SK-N-SH treated with all-trans-retinoic acid at 6 μM for 48 hours (cell line): ENCODE measurements at regions not wholly inside any gene's neighbourhood (a gene's known extent, or its start where the extent isn't known, plus 50 kb on each side); places are given as distances from the start of the nearest gene placed in this dataset.

ENCODE experiments used
- ATAC-seq: fragments of 200-7000 bp; cut with Tn5 transposase; 3 replicates; pipeline ENCODE4 v1.9.1; 2020; ENCODE audit warnings: mild to moderate bottlenecking, moderate library complexity
- ARNTL ChIP-seq: fragments of 450-650 bp; formaldehyde crosslinking; IDR thresholded peaks from 2 replicates; pipeline ENCODE4 v1.5.0; 2020; ENCODE audit warnings: low read depth, mild to moderate bottlenecking, moderate library complexity, borderline replicate concordance
- BACH2 ChIP-seq: fragments of 250-450 bp; sonication (Bioruptor Pico); IDR thresholded peaks from 2 replicates; pipeline ENCODE4 v1.9.0; 2021; ENCODE audit warnings: mild to moderate bottlenecking, borderline replicate concordance
- CREB5 ChIP-seq: fragments of 250-450 bp; sonication (Bioruptor Pico); IDR thresholded peaks from 2 replicates; pipeline ENCODE4 v1.5.1; 2020; ENCODE audit warnings: low read depth, mild to moderate bottlenecking, moderate library complexity
- CSDC2 ChIP-seq: fragments of 250-450 bp; sonication (Bioruptor Pico); IDR thresholded peaks from 2 replicates; pipeline ENCODE4 v1.5.0; 2020; ENCODE audit warnings: mild to moderate bottlenecking, moderate library complexity
- ESRRG ChIP-seq: fragments of 250-450 bp; sonication (Bioruptor Pico); IDR thresholded peaks from 2 replicates; pipeline ENCODE4 v1.6.1; 2021; ENCODE audit warnings: mild to moderate bottlenecking
- GLIS3 ChIP-seq: fragments of 250-450 bp; sonication (Bioruptor Pico); IDR thresholded peaks from 2 replicates; pipeline ENCODE4 v1.5.0; 2020; ENCODE audit warnings: mild to moderate bottlenecking, moderate library complexity
- ISL1 ChIP-seq: fragments of 250-450 bp; sonication (Bioruptor Pico); IDR thresholded peaks from 2 replicates; pipeline ENCODE4 v2.1.2; 2022; ENCODE audit warnings: mild to moderate bottlenecking, moderate library complexity
- OSR1 ChIP-seq: fragments of 250-450 bp; sonication (Bioruptor Pico); IDR thresholded peaks from 2 replicates; pipeline ENCODE4 v1.8.0; 2022; ENCODE audit warnings: moderate library complexity, mild to moderate bottlenecking, inconsistent platforms
- PATZ1 ChIP-seq: fragments of 250-450 bp; sonication (Bioruptor Pico); IDR thresholded peaks from 2 replicates; pipeline ENCODE4 v1.8.0; 2020; ENCODE audit warnings: mild to moderate bottlenecking, moderate library complexity, borderline replicate concordance
- PPARA ChIP-seq: fragments of 250-450 bp; sonication (Bioruptor Pico); IDR thresholded peaks from 2 replicates; pipeline ENCODE4 v1.5.0; 2020; ENCODE audit warnings: mild to moderate bottlenecking, borderline replicate concordance
- RARB ChIP-seq: fragments of 250-450 bp; sonication (Bioruptor Pico); IDR thresholded peaks from 2 replicates; pipeline ENCODE4 v1.8.0; 2021; ENCODE audit warnings: mild to moderate bottlenecking, moderate library complexity
- SNAI2 ChIP-seq: fragments of 250-450 bp; sonication (Bioruptor Pico); IDR thresholded peaks from 2 replicates; pipeline ENCODE4 v1.5.0; 2020; ENCODE audit warnings: mild to moderate bottlenecking, moderate library complexity
- TCF4 ChIP-seq: fragments of 250-450 bp; sonication (Bioruptor Pico); IDR thresholded peaks from 2 replicates; pipeline ENCODE4 v1.8.0; 2021; ENCODE audit warnings: mild to moderate bottlenecking, moderate library complexity, borderline replicate concordance
- TOX ChIP-seq: fragments of 250-450 bp; sonication (Bioruptor Pico); IDR thresholded peaks from 2 replicates; pipeline ENCODE4 v1.8.0; 2021; ENCODE audit warnings: mild to moderate bottlenecking, moderate library complexity, borderline replicate concordance
- ZC3H10 ChIP-seq: fragments of 250-450 bp; sonication (Bioruptor Pico); IDR thresholded peaks from 2 replicates; pipeline ENCODE4 v1.5.1; 2021; ENCODE audit warnings: mild to moderate bottlenecking, moderate library complexity
- ZFP3 ChIP-seq: fragments of 250-450 bp; sonication (Bioruptor Pico); IDR thresholded peaks from 2 replicates; pipeline ENCODE4 v1.5.0; 2020; ENCODE audit warnings: mild to moderate bottlenecking, moderate library complexity
- ZFP30 ChIP-seq: fragments of 450-650 bp; formaldehyde crosslinking; IDR thresholded peaks from 2 replicates; pipeline ENCODE4 v1.5.0; 2022; ENCODE audit warnings: mild to moderate bottlenecking, moderate library complexity
- ZNF565 ChIP-seq: fragments of 450-650 bp; formaldehyde crosslinking; conservative IDR thresholded peaks from 2 replicates; pipeline ENCODE4 v1.5.0; 2020; ENCODE audit warnings: low read depth, mild to moderate bottlenecking, moderate library complexity
- ZNF70 ChIP-seq: fragments of 450-650 bp; formaldehyde crosslinking; IDR thresholded peaks from 2 replicates; pipeline ENCODE4 v1.5.0; 2020; ENCODE audit warnings: mild to moderate bottlenecking, moderate library complexity
- TF ChIP-seq, protein P1 (sequence below): fragments of 250-450 bp; sonication (Bioruptor Pico); IDR thresholded peaks from 2 replicates; pipeline ENCODE4 v1.5.1; 2021; ENCODE audit warnings: mild to moderate bottlenecking, moderate library complexity
- TF ChIP-seq, protein P2 (sequence below): fragments of 250-450 bp; sonication (Bioruptor Pico); IDR thresholded peaks from 2 replicates; pipeline ENCODE4 v1.5.0; 2020; ENCODE audit warnings: mild to moderate bottlenecking, moderate library complexity

GRCh38 chr6:132948889-132949288 is 134.5 kb downstream of the RPS12 start:
- ATAC-seq, result no peak
- TF ChIP-seq ZC3H10 (CRISPR knock-in tag), result no peak
- TF ChIP-seq TOX, result no peak
- TF ChIP-seq ZNF565 (CRISPR knock-in tag), result no peak
- TF ChIP-seq, protein P1, sequence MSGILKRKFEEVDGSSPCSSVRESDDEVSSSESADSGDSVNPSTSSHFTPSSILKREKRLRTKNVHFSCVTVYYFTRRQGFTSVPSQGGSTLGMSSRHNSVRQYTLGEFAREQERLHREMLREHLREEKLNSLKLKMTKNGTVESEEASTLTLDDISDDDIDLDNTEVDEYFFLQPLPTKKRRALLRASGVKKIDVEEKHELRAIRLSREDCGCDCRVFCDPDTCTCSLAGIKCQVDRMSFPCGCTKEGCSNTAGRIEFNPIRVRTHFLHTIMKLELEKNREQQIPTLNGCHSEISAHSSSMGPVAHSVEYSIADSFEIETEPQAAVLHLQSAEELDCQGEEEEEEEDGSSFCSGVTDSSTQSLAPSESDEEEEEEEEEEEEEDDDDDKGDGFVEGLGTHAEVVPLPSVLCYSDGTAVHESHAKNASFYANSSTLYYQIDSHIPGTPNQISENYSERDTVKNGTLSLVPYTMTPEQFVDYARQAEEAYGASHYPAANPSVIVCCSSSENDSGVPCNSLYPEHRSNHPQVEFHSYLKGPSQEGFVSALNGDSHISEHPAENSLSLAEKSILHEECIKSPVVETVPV (CRISPR knock-in tag), result no peak

DNA sequence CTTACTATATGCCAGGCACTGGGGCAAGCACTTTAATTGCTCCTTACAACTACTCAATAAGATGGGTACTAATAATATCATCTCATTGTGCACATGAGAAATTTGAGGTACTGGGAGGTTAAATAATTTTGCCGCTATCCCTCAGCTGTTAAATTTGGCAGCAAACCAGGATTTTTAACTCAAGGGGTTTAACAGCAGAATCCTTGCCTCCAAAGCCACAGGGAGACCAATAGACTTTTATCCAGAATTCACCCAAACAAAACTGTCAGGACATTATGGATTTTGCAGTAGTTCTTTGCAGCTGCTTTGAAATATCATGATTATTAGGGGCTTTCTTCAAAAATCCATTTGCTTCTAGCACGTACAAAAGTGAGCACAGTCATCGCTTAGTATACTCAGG is 136.2 kb downstream of the RPS12 start:
- ATAC-seq, result no peak

GRCh38 chr6:132952031-132952867 is 137.9 kb downstream of the RPS12 start:
- ATAC-seq, result no peak
- no peak for TF ChIP-seq OSR1 (CRISPR knock-in tag)
- no peak for TF ChIP-seq SNAI2
- TF ChIP-seq ISL1 (CRISPR knock-in tag), result no peak
- TF ChIP-seq ZNF70, result no peak
- TF ChIP-seq, protein P1 (CRISPR knock-in tag), result no peak
- TF ChIP-seq PPARA, result no peak
- TF ChIP-seq TCF4 (CRISPR knock-in tag), result no peak
- no peak for TF ChIP-seq ZNF565 (CRISPR knock-in tag)
- no peak for TF ChIP-seq CSDC2 (CRISPR knock-in tag)
- no peak for TF ChIP-seq GLIS3 (CRISPR knock-in tag)
- TF ChIP-seq TOX, result no peak
- TF ChIP-seq ZC3H10 (CRISPR knock-in tag), result no peak
- no peak for TF ChIP-seq ARNTL
- no peak for TF ChIP-seq BACH2 (CRISPR knock-in tag)
- TF ChIP-seq, protein P2, sequence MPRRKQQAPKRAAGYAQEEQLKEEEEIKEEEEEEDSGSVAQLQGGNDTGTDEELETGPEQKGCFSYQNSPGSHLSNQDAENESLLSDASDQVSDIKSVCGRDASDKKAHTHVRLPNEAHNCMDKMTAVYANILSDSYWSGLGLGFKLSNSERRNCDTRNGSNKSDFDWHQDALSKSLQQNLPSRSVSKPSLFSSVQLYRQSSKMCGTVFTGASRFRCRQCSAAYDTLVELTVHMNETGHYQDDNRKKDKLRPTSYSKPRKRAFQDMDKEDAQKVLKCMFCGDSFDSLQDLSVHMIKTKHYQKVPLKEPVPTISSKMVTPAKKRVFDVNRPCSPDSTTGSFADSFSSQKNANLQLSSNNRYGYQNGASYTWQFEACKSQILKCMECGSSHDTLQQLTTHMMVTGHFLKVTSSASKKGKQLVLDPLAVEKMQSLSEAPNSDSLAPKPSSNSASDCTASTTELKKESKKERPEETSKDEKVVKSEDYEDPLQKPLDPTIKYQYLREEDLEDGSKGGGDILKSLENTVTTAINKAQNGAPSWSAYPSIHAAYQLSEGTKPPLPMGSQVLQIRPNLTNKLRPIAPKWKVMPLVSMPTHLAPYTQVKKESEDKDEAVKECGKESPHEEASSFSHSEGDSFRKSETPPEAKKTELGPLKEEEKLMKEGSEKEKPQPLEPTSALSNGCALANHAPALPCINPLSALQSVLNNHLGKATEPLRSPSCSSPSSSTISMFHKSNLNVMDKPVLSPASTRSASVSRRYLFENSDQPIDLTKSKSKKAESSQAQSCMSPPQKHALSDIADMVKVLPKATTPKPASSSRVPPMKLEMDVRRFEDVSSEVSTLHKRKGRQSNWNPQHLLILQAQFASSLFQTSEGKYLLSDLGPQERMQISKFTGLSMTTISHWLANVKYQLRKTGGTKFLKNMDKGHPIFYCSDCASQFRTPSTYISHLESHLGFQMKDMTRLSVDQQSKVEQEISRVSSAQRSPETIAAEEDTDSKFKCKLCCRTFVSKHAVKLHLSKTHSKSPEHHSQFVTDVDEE (CRISPR knock-in tag), result no peak
- TF ChIP-seq ZFP30, result no peak
- no peak for TF ChIP-seq RARB (CRISPR knock-in tag)

More for the DNA sequence above, 136.2 kb downstream of the RPS12 start:
- no peak for TF ChIP-seq ZFP3
- TF ChIP-seq, protein P2 (CRISPR knock-in tag), result no peak
- TF ChIP-seq RARB (CRISPR knock-in tag), result no peak
- TF ChIP-seq CSDC2 (CRISPR knock-in tag), result no peak
- TF ChIP-seq ZNF70, result no peak

GRCh38 chr6:132952986-132953385 is 138.6 kb downstream of the RPS12 start:
- TF ChIP-seq, protein P1 (CRISPR knock-in tag), result no peak
- no peak for TF ChIP-seq OSR1 (CRISPR knock-in tag)
- TF ChIP-seq GLIS3 (CRISPR knock-in tag), result no peak
- no peak for TF ChIP-seq TOX
- TF ChIP-seq BACH2 (CRISPR knock-in tag), result no peak
- no peak for TF ChIP-seq ZFP30
- no peak for TF ChIP-seq ZC3H10 (CRISPR knock-in tag)
- no peak for TF ChIP-seq CREB5
- no peak for TF ChIP-seq ZNF565 (CRISPR knock-in tag)
- TF ChIP-seq ESRRG (CRISPR knock-in tag), result no peak
- no peak for TF ChIP-seq PATZ1 (CRISPR knock-in tag)
- no peak for TF ChIP-seq ZFP3
- ATAC-seq, result no peak
